T-helper 2 cell treated with Interferon-gamma antibody and Interleukin-4, amounts not matched to agents 100 ng/mL and 5 ng/mL, for 36 hours (primary cell): ENCODE measurements at regions not wholly inside any gene's neighbourhood (a gene's known extent, or its start where the extent isn't known, plus 50 kb on each side); places are given as distances from the start of the nearest gene placed in this dataset.

Experiments used
- intact Hi-C: fragments of 100-400 bp; cut with micrococcal nuclease; formaldehyde crosslinking; loops from one replicate; pipeline ENCODE4 v1.15.1; 2023

DNA sequence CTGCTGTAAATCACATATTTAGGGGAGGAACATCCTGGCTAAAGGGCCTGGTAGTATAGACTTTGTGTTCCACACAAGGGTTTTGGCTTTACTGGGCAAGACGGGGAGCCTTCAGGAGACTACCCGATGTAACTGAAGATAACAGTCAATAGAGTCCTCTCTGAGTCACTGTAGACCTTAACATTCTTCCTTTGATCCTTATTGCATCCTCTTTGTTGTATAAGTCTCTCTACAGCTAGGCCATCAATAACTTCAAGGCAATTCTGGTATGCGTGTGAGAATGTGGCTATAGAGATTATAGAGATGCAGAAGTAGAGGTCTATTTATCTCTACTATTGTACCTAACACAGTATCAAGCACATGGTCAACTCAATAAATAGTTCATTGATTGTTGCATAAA is 67.3 kb upstream of the STK32A start:
- intact Hi-C loops: no loop called here

DNA sequence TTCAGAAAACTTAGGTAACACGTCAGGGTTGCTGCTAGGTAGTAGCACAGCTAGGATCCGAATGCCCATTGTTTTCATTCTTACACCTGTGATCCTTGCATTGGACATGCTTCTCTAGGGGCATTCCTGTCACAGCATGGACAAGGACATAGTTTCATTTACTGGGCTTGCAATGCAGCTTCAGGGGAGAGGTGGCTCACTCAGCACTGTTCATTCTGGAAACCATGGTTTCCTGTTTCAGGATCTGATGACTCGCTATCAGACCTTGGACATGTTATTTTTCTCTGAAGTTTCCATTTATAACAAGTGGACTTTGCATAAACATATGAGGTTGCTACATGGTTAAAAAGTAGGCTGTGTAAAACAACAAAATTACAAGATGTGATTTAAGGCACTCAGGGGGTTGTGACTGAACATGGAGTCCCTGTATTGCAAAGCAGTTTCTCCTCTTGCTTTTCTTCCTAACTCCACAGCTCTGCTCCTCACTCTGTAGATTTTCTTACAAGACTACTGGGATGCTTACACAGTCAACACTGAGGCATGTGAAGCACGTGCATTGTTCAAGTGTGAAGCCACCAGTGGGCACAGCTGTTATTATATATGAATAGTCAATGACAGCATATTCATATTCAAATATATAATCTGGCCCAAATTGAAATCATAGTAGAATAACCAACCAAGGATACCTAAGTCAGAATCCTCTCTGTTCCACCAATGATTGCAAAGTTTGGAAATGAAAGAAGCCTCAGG is 66.1 kb upstream of the STK32A start:
- intact Hi-C loops: no loop called here

DNA sequence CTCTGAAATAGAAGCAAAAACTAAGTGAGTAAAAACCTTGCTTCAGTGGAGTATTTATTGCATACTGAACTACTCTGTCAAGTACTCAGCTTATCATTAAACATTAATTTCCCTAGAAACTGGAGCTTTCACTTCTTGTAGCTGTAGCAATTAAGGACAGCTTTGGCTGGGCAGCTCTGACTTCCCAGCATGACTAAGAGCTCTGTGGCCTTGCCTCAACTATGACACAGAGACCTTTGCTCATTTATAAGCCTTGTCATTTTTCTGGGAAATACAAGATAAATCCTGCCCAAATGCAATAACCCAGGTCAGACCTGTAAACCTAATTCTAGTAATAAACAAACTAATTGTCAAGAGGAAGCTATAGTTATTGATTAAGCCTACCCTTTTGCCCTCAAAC is 65.4 kb upstream of the STK32A start:
- intact Hi-C loops: no loop called here

DNA sequence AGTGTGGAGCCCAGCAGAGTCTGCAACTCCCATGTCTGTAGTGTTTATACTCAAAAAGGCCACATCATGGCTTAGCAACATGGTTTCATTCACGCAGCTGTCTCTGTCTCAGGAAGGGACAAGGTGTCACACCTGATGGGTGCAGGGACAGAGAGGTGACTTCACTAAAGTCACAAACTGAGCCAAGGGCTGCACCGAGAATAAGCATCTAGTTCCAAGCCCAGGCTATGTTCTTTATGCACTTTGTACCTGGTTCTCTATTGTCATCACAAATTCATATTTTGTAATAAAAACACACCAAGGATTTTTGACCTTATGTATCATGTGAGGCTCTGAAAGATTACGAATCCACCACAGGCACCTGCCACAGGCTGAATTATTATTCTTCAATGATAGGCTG is 64.9 kb upstream of the STK32A start:
- intact Hi-C loops: no loop called here

DNA sequence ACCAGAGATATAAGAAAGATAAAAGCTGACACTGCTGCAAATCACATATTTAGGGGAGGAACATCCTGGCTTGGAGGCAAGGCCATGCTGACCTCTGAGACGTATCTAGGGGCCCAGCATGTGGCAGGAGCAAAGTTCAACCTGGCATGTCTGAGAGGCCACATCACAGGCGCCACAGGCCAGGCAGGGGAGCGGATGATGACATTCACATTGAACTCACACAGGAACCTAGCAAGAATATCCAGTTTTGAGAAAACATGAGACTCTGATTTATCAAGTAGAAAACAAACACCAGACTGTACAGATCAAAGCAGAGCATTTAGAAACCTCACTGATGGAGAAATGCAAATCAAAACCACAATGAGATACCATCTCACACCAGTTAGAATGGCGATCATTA is 64.2 kb upstream of the STK32A start:
- intact Hi-C loops: no loop called here

DNA sequence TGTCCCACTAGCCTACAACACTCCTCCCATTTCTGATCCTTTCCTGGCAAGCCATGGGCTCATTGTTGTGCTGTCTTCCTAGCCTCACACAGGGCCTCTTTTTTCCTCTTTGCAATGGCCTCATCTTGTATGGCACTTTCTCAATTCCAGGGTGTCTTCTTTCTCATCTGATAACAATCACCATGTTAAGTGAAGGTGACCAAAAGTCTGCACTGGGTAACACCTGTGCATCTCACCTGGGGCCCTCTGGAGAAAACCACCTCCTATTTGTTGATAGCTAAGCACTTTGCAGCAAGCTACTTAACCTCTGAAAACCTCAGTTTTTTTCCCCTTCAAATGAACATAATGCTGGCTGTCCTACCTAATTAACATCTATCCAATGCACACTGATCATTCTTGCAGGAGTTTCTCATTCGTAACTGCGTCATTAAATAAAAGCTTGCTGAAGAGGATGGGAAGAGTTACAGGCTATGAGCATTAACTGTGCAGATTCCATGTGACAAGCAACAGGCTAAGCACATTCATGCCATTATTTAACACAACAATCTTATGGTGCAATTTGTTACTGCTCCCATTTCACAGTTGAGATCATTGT is 60.1 kb upstream of the STK32A start:
- intact Hi-C loops: no loop called here

DNA sequence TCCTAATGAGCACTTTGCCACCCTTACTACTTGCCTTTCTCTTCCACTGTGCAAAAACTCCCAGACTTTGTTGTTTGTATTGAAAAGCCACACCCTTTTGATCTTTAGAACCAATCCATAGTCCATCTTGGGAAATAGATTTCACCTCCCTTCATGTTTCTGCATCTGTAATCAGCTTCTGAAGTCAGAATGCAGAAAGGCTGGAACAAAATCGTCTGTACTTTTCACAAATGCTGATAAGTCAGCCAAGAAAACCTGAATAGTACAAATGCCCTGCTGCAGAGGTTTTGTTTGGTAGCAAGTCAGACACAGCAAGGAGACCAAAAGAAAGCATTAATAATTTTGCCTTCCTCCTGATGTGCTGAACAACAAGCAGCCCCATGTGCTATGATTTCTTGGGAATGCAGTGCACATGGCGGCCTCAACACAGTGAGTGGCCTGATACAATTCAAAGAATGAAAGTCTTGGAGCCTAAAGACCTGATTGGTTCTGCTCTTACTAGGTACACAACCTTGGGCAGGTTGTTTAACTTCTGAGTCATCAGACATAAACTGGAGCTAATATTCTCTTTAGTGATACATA is 59.2 kb upstream of the STK32A start:
- intact Hi-C loops: no loop called here

DNA sequence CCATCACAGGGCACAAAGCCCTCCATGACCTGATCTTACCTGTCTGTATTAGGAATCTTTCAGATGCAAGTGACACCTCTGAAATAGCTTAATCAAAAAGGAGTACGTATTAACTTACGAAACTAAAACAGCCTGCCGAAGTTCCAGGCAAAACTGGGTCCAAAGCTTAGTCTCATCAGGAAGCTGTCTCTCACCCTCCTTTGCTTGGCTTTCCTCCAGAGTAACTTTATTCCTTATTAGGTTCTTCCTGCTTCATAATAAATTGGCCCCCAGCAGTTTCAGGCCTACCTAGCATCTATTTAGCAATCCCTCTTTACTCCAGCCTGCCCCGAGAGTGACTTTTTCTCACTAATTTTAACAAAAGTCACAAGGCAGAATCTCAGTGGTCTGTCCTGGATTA is 58.4 kb upstream of the STK32A start:
- intact Hi-C loops: no loop called here

DNA sequence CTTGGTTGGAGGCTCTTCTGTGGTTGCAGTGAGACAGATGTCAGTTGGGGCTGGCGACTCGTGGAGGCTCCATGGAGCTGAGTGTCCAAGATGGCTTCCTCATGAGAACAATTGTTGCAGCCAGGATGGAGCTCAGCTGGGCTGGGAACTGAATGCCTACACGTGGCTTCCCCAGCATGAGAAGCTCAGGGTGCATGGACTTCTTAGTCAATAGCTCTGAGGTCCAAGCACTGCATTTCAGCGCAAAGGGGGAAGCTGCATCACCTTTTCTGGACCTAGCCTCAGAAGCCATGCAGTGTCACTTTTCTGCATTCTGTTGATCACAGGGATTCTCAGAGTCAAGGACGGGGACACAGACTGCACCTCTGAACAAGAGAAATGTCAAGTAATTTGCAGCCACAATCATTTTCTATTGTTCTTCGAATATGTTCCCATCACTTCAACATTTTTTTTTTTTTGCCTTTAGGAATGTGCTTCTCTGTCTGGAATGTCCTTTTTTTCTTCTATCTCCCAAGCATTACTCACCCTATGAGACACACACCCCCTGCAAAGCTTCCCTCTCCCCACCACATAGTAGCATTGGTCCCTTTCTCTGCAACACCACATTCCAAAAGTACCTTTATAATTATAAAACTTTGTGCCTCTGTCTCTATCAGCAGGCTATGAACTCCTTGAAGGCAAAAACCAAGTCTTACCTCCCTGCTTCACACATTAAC is 57.5 kb upstream of the STK32A start:
- intact Hi-C loops: no loop called here

DNA sequence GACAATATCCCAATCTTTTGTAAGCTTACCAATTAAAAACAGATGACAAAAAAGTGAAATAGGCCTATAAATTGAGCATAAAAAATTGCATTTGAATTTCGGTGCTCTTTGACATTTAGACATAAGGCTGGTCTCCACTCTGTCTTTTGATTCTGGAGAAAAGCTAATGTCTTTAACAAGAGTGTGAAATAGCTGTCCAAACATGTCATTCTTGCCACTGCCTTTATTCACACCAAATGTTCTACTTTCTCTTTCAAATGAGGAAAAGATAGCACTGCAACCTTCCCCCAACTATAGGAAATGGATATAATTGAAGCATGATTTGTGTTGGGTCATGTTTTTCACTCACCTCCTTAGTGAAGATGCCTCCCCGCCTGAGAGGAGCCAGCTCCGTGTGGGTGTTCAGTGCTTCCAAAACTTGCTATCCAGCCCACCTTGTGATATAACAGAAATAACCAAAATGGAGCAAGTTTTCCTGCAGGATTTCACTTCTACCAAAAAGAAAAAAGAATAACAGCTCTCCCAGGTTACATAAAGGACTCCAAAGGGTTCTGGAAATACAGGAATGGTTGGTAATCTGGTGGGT is 55.2 kb upstream of the STK32A start:
- intact Hi-C loops: no loop called here

DNA sequence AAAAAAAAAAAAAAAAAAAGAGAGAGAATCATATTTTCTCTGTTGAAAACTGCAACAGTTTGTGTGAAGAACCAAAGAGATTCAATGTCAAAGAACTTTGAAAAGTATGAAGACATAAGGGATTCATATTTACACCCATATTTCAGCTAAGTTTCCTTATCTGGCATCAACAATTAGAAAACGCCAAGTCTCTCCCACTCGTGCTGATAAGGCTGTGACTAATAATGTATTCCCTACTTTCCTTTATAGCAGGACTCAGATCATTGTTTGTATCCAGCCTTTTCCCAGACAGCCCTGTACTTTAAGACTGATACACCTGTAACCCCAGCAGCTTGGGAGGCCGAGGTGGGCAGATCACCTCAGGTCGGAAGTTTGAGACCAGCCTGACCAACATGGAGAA is 54.1 kb upstream of the STK32A start:
- intact Hi-C loops: no loop called here
